Skeletal muscle cell (primary cell): ENCODE measurements at regions not wholly inside any gene's neighbourhood (a gene's known extent, or its start where the extent isn't known, plus 50 kb on each side); places are given as distances from the start of the nearest gene placed in this dataset.
A peak's percentile ranks its signal among the peaks of the same experiment; 100 is the strongest.
"Not testable (repeated sequence)": the region's sequence is repeated elsewhere in the genome, so short reads cannot be mapped to it uniquely, and the experiment has no call there.

ENCODE experiments used
- DNase-seq: peaks from one replicate; pipeline ENCODE4 v3.0.0-alpha.2; 2010; ENCODE audit warnings: low read depth
- H3K4me3 ChIP-seq: 2 replicates; pipeline ENCODE4 v1.5.1; 2011; ENCODE audit warnings: low read depth, mild to moderate bottlenecking, control low read depth, low read length, moderate library complexity

GRCh38 chr16:79901522-79901921 lies 301.0 kb upstream of the MAF start:
- H3K4me3 ChIP-seq = no peak overlapping the region
- no peak for DNase-seq

GRCh38 chr16:79899716-79900115 lies 299.2 kb upstream of the MAF start:
- no peak for DNase-seq
- no peak overlapping the region for H3K4me3 ChIP-seq

DNA sequence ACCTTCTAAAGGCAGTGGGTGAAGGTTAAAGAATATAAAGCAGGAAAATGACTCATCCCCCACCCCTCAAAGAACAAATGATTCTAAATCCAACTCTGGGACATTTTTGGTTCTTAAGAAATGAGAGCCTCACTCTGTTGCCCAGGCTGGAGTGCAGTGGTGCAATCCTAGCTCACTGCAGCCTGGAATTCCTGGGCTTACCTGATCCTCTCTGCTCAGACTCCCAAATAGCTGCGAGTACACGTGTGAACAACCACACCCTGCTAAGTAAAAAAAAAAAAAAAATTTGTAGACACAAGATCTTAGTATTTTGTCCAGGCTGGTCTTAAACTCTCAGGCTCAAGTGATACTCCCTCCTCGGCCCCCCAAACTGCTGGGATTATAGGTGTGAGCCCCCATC lies 298.8 kb upstream of the MAF start:
- no peak for DNase-seq
- no peak overlapping the region for H3K4me3 ChIP-seq

DNA sequence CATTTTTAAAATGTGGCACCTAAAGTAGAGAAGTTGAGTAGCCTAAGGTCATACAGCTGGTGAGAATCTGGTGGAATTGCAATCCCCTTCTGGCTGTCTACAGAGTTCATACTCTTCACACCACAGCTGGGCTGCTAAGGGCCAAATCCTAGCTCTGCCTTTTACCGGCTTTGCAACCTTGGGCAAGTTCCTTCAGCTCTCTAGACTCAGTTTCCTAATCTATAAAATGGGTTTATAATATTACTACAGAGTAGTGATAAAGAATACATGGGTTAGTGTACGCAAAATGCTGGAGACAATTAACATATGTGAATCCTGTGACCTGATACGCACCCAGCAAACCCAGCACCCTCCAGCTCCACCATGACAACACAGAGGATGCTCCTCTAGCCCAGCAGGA lies 298.2 kb upstream of the MAF start:
- no peak for DNase-seq
- no peak overlapping the region for H3K4me3 ChIP-seq

GRCh38 chr16:79897453-79898146 lies 297.1 kb upstream of the MAF start:
- no peak overlapping the region for H3K4me3 ChIP-seq
- peak; percentile 13 for DNase-seq

DNA sequence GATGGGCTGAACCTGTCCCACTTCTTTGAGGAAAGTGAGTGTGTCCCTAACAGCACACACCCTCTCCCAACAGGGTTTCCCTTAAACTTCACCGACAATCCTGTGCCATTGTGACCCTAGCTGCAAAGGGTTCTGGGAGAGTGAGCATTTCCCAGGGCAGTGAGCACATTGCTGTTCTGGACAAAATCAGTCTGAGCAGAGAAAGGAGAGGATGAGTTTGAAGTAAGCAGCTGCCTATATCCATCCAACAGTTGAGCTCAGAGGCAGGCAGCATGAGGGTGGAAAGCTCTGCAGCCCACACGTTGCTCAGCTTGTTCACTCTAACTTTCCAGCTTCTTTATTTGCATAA lies 296.5 kb upstream of the MAF start:
- no peak overlapping the region for H3K4me3 ChIP-seq
- DNase-seq = no peak

- DNase-seq = no peak
- no peak overlapping the region for H3K4me3 ChIP-seq
Observed at GRCh38 chr16:79895917-79896203, 295.3 kb upstream of the MAF start.

DNA sequence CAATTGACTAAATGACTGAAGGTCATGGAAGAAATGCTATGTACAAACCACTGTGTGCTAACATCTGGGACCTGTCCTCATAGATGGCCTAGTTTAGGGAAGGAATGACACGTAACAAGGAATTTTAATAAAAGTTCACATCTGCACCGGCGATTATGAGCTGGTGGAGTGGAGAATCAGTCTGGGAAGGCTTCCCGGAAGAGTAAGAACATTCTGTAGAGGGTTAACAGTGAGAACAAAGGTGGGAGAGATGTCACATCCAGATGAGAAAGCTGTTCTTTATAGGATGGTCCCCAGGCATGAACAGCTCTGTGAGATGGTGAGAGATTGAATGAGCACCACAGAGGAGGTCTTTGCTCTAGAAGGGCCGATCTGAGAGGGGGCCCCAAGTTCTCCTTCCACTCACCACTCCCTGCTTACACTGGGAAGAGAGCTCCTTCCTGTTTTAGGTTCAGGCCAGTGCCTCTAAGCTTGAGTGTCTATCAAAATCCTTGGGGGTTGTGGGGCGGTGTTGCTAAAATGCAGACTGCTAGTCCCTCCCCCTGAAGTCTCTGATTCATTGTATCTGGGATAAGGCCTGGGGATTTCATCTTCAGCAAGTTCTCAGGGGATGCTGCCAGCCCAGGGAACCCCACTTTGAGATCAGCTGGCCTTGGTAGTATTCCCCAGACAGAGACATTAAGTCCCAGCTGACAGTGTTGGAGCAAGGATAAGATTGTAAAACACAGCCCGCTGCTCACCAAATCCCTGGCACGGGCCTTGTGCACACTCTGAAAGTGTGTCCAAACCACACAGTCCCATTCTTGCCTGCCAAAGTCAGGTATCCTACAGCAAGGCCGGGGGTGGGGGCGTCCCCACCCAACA lies 294.7 kb upstream of the MAF start:
- H3K4me3 ChIP-seq = no peak overlapping the region
- no peak for DNase-seq

DNA sequence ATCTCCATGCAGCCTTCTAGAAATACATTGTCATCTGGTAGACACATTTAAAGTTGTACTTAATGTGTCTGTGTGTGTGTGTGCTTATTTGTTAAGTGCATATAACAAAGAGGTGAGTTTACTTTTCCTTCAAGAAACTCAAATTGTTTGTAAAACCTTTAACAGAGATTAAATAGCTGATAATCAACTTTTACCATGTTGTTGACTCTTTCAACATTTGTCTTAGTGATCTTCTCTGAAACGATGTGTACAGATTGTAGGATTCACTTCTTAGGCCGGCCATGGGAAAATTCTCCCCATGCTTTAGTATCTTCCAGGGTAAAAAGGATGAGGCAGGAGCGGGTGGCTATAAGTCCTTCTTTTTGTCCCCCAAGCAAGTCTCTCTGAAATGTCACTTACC lies 292.9 kb upstream of the MAF start:
- no peak for DNase-seq
- H3K4me3 ChIP-seq = no peak overlapping the region

GRCh38 chr16:79892278-79892677 lies 291.7 kb upstream of the MAF start:
- H3K4me3 ChIP-seq = no peak overlapping the region
- DNase-seq = no peak

- H3K4me3 ChIP-seq = no peak overlapping the region
- DNase-seq = no peak
Observed at GRCh38 chr16:79891458-79891857, 290.9 kb upstream of the MAF start.

DNA sequence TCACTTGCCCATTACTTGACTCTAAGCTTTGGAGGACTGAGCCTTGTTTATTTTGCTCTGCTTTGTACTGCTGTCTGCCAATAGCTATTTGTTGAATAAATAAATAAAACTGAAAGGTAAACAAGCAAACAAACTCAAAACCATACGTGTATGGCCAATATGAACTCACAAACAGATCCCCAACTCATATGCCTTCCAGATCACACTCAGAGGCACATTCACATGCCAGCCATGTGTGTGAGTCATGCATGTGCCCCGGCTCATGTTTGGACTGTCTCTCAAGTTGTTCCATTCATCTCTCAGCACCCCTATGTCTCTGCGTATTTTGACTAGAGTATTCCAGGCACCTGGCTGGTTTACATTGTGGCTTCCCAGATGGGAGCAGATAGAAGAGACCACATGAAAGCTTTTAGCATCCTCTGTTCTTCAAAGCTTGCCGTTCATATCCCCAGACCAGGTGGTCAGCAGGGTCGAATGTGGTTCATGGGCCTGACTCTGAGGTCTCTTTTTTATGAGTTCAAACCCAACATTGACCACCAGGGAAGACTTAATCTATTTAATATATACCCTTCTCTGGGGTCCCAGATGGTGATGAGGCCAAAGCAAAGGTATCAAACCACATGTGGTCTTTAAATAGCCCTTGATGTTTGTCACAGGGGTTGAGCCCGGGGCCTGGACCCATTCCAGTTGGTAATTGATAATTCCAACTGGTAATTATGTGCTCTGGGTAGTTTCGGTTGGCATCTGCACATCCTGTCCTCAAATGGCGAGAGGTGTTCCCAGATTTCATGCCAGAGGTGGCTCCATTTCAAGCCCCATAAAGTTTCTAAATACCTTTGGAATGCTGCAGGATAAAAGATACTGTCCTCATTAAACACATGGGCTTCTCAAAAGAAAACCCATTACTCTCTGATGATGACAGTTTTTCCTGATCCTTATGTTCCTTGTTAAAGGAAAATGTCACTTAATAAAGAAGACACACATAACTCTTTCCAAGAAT lies 287.3 kb upstream of the MAF start:
- DNase-seq = no peak
- no peak overlapping the region for H3K4me3 ChIP-seq

DNA sequence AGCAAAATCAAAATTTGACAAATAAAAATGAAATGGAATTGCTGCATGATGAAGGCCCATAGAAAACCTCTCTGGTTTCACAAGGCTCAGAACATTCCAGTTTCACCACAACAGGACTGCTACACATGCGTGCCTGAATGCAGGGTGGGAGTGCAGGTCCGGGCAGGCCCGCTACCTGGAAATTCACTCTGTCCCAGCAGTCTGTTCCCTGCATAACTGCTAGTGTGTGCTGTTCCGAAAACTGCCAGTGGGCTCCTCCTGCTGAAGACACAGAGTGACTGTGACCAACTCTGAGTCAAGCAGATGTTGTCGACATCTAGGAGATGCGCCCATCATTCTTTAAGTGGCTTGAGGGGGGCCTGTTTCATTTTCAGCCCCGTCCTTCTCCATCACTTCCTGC lies 284.8 kb upstream of the MAF start:
- no peak for DNase-seq

GRCh38 chr16:79883494-79883893 lies 283.0 kb upstream of the MAF start:
- no peak overlapping the region for H3K4me3 ChIP-seq
- no peak for DNase-seq

More for the DNA sequence above, 284.8 kb upstream of the MAF start:
- no peak overlapping the region for H3K4me3 ChIP-seq

DNA sequence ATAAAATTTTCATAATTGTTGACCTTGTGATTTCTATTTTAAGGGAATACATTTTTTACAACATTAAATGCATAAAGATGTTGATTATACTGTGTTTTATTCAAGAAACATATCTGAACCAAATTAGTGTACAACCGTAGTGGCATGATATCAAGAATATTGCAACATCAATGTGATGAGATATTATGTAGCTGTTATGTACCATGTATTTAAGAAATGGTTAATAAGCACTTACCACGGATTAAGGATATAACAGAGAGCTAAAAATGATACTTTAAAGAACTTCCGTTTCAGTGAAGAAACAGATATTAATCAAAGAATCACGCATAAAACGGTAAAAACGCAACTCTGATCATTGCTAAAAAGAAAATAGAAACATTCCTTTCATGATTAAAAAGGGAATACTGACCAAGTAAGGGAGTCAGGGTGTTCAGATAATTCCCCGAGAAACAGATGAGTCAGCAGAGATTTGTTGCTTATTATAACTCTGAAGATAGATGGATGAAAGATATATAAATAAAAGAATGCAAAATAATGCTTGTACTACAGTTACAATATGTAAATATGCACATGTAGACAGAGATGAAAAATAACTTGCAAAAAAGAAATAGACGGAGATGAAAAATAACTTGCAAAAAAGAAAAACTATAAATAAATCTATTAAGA lies 281.9 kb upstream of the MAF start:
- DNase-seq = no peak
- no peak overlapping the region for H3K4me3 ChIP-seq

DNA sequence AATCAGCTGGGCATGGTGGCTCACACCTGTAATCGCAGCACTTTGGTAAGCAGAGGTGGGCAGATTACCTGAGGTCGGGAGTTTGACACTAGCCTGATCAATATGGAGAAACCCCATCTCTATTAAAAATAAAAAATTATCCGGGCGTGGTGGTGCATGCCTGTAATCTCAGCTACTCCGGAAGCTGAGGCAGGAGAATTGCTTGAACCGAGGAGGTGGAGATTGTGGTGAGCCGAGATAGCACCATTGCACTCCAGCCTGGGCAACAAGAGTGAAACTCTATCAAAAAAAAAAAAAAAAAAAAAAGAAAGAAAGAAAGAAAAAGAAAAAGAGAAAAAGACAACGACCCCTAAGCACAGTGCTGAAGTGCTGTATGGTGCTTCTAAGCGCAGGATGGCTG lies 280.6 kb upstream of the MAF start:
- DNase-seq = not testable (repeated sequence)

GRCh38 chr16:79876332-79876730 lies 275.8 kb upstream of the MAF start:
- no peak overlapping the region for H3K4me3 ChIP-seq
- no peak for DNase-seq

More for the DNA sequence above, 280.6 kb upstream of the MAF start:
- H3K4me3 ChIP-seq = not testable (repeated sequence)

- no peak overlapping the region for H3K4me3 ChIP-seq
- DNase-seq = no peak
Observed at GRCh38 chr16:79874391-79874790, 273.9 kb upstream of the MAF start.

GRCh38 chr16:79873825-79874224 lies 273.3 kb upstream of the MAF start:
- DNase-seq = no peak

DNA sequence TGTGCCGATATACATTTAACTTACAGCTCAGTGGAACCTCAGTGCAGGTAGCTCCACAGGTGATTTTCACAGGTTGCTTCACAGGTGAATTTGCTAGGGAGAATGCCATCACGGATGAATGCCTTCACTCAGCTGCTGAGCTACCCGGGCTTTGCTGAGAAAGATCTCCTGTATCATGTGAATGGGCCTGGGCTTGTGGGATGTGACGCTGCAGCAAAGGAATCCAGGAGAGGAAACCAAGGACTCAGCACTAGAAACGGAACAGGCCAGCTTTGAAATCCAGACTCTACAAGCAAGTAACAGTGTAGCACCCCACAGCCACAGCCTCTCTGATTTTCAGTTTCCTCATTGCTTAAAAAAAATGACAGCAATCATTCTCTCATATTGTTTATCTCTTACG lies 271.4 kb upstream of the MAF start:
- H3K4me3 ChIP-seq = no peak overlapping the region
- DNase-seq = no peak

More at GRCh38 chr16:79873825-79874224, 273.3 kb upstream of the MAF start:
- H3K4me3 ChIP-seq = no peak overlapping the region
